GM12873 (cell line): ENCODE measurements at regions not wholly inside any gene's neighbourhood (a gene's known extent, or its start where the extent isn't known, plus 50 kb on each side); places are given as distances from the start of the nearest gene placed in this dataset.

Source experiments
- CTCF ChIP-seq: IDR thresholded peaks from 2 replicates; pipeline ENCODE4 v1.5.1; 2012; ENCODE audit warnings: low read depth, mild to moderate bottlenecking, moderate library complexity, low read length, control low read depth; ENCODE audit not compliant: insufficient read depth; ENCODE audit errors: missing control alignments

DNA sequence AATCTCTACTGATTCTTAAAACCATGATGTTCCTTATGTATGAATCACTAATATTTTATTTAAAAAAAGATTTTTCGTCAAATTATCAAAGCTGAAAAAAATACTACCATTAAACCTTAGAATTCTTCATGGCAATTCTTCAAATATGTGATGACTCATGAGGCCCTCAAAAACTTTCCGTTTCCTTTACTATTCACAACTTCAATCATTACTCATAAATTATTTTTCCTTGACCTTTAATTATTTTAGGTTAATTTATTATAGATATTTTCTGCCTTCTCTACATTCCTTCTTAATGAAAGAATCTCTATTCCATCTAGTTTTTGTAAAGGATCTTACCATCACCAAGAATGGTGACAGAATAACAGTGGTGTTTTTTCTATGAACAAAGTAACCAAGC, 162.1 kb upstream of the SOX5 start:
- TF ChIP-seq CTCF, result no peak

DNA sequence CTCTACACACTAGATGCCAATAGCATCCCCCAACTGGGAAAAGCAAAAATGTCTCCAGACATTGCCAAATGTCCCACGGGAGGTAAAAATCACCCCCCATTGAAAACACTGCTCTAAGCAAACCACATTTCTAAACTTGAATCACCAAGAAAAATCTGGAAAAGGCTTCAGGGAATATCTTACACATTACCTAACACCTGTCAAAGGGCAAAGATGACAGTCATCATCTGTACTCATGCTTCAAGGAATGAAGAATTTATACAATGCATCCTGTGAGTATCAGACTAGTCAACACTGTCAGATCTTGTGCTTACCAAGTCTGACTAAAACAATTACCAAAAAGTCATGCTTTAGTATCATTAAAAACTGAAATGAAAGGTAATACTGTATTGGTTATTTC, 161.6 kb upstream of the SOX5 start:
- no peak for TF ChIP-seq CTCF

DNA sequence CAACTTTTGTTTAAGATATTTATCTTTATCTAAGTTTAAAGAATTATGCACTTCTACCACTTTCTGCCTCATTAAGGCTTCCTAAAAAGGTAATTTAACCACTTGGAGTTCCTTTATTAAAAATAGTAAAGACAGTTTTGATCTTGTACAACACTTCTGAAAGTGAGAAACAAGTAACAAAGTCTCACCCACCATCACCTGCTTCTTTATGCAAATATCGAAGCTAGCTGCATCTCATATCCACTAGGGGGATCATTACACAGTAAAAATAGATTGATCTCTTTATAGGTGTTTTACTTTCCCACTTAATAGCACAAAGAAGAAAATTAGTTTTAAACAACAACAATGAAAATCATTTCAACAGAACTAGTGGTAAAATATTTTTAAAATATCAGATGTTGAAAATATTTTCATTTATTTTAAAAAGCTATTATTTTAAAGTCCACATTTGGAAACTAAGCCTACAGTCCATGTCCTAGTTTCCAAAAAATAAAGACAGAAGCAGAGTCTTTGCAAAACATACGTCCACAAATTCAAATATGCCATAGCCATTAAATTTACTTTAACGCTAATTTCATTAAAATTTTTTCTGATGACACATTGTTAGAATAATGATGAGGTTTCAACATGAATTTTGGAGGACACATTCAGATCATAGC, 160.0 kb upstream of the SOX5 start:
- TF ChIP-seq CTCF, result peak; percentile 46

DNA sequence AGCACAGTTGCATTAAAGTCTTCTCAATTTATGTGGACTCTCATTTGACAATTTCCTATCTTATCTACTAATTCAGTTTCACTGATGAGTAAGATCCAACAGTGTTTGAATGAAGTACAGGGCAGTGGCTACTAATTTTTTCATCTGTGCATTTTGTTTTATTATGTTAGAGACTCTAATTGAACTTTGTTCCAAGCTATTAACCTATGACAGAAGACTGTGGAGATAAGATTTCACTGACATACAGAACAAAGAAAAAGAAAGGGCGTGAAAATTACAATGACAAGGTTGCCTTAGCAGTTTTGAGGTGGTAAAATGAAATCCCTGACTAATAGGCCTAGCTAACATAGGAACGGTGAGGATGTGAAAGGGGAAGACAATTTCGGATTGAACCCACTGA, 153.2 kb upstream of the SOX5 start:
- no peak for TF ChIP-seq CTCF

DNA sequence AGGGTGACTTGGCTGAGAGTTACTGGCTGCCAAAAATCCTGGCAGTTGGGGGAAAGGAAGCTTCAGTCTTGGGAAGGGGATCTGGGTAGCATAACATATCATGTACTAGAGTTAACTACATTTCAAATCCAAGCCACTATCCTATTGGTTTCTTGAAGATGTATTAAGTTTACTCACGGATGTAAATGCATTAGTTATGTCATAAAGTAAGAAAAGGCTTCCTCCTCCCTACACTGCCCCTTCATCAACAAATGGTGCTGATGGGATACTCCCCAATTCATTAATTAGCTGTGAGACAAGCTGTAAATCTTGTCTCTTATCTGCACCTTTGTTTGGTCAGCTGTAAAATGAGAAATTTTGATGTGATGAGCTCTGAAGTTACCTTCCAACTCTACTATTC, 150.1 kb upstream of the SOX5 start:
- no peak for TF ChIP-seq CTCF

DNA sequence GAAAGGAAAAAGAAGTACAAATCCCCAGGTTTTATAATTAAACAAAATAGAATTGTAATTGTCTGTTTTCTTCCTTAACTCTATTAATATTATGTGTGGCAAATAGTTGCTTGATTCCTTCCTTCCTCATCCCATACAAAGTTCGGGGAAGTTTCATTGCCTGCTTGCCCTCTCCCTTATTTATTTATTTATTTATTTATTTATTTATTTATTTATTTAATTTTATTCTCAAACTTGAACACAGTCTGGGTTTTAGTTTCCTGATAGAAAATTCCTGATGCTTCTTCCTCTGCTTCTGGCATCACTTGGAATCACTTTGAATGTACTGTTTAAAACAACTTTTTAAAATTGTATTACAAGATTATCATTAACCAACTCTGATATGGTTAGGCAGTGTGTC, 145.8 kb upstream of the SOX5 start:
- TF ChIP-seq CTCF, result no peak

- TF ChIP-seq CTCF, result no peak
These were observed 140.0 kb upstream of the SOX5 start for GRCh38 chr12:24089510-24089890.
